ENCODE measurements at regions not wholly inside any gene's neighbourhood (a gene's known extent, or its start where the extent isn't known, plus 50 kb on each side); places are given as distances from the start of the nearest gene placed in this dataset.

GRCh38 chr3:63167113-63167512 lies 111.0 kb upstream of the SYNPR start:
- Histone ChIP-seq H3K79me2 (ENCODE audit: low read length) (no peaks in the 10 kb centered on the region), H3F3A (ENCODE audit: low read length, unreplicated experiment) (no peaks in the 10 kb centered on the region), H3K36me3 (ENCODE audit: low read depth, low read length) (no peaks in the 10 kb centered on the region), H3K4me1 (ENCODE audit: insufficient read depth, low read length) (no peaks in the 10 kb centered on the region), H3K4me3 (ENCODE audit: low read length) (no peak overlapping the region), H3K4me2 (ENCODE audit: low read length) (no peak overlapping the region), H3K27me3 (ENCODE audit: low read length) (no peaks in the 10 kb centered on the region), H2AFZ (ENCODE audit: low read length) (no peak overlapping the region), H3K9me2 (replicated peaks; ENCODE audit: low read length) (no peaks in the 10 kb centered on the region), H4K20me1 (ENCODE audit: low read length) (no peaks in the 10 kb centered on the region), H3K9ac (ENCODE audit: low read length) (no peak overlapping the region), H3K27ac (ENCODE audit: low read length) (no peak overlapping the region), H3K9me3 (ENCODE audit: low read length) (peaks cover 10% of the 10 kb centered on the region)
- ATAC-seq (no peak), DNase-seq (no peak)
- intact Hi-C loops (cut with micrococcal nuclease), result no loop called here
- no TSS peak for BruUV-seq (replicated peaks)
- ChIA-PET CTCF (no interaction called here), POLR2A (ENCODE audit: unreplicated experiment) (no interaction called here)
- TF ChIP-seq EZH2phosphoT487 (IDR thresholded peaks at IDR 0.05; ENCODE audit: borderline replicate concordance, low read length) (no peak), EZH2 (IDR thresholded peaks at IDR 0.05; ENCODE audit: low read length, unreplicated experiment) (no peak)
- TF ChIP-seq, protein P1, sequence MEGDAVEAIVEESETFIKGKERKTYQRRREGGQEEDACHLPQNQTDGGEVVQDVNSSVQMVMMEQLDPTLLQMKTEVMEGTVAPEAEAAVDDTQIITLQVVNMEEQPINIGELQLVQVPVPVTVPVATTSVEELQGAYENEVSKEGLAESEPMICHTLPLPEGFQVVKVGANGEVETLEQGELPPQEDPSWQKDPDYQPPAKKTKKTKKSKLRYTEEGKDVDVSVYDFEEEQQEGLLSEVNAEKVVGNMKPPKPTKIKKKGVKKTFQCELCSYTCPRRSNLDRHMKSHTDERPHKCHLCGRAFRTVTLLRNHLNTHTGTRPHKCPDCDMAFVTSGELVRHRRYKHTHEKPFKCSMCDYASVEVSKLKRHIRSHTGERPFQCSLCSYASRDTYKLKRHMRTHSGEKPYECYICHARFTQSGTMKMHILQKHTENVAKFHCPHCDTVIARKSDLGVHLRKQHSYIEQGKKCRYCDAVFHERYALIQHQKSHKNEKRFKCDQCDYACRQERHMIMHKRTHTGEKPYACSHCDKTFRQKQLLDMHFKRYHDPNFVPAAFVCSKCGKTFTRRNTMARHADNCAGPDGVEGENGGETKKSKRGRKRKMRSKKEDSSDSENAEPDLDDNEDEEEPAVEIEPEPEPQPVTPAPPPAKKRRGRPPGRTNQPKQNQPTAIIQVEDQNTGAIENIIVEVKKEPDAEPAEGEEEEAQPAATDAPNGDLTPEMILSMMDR (conservative IDR thresholded peaks at IDR 0.05; ENCODE audit: low read depth, low read length), result no peak

- H3K9ac ChIP-seq (ENCODE audit: low read length), result no peak overlapping the region
- ChIA-PET POLR2A (ENCODE audit: unreplicated experiment) (no interaction called here), CTCF (no interaction called here)
- TF ChIP-seq, protein P1 (conservative IDR thresholded peaks at IDR 0.05; ENCODE audit: low read depth, low read length), result no peak
- TF ChIP-seq EZH2 (IDR thresholded peaks at IDR 0.05; ENCODE audit: low read length, unreplicated experiment) (no peak), EZH2phosphoT487 (IDR thresholded peaks at IDR 0.05; ENCODE audit: borderline replicate concordance, low read length) (no peak)
- DNase-seq, result no peak
- H3K9me3 ChIP-seq (ENCODE audit: low read length), result peaks cover 10% of the 10 kb centered on the region
- no peak overlapping the region for H3K4me2 ChIP-seq (ENCODE audit: low read length)
- ATAC-seq, result no peak
- H3K27me3 ChIP-seq (ENCODE audit: low read length), result no peaks in the 10 kb centered on the region
- no peaks in the 10 kb centered on the region for H3K9me2 ChIP-seq (replicated peaks; ENCODE audit: low read length)
- H2AFZ ChIP-seq (ENCODE audit: low read length), result no peak overlapping the region
- no peaks in the 10 kb centered on the region for H3K4me1 ChIP-seq (ENCODE audit: insufficient read depth, low read length)
- intact Hi-C loops (cut with micrococcal nuclease), result no loop called here
- BruUV-seq (replicated peaks), result no TSS peak
- no peaks in the 10 kb centered on the region for H3F3A ChIP-seq (ENCODE audit: low read length, unreplicated experiment)
- no peak overlapping the region for H3K4me3 ChIP-seq (ENCODE audit: low read length)
- no peaks in the 10 kb centered on the region for H3K79me2 ChIP-seq (ENCODE audit: low read length)
- no peaks in the 10 kb centered on the region for H3K36me3 ChIP-seq (ENCODE audit: low read depth, low read length)
- no peak overlapping the region for H3K27ac ChIP-seq (ENCODE audit: low read length)
- H4K20me1 ChIP-seq (ENCODE audit: low read length), result no peaks in the 10 kb centered on the region
These were observed 109.9 kb upstream of the SYNPR start for GRCh38 chr3:63168179-63168578.

- no peak overlapping the region for H3K27ac ChIP-seq (ENCODE audit: low read length)
- H3K9me3 ChIP-seq (ENCODE audit: low read length), result peaks cover 7% of the 10 kb centered on the region; the same call in 1 of the 2 replicates
- H3K27me3 ChIP-seq (ENCODE audit: low read length), result no peaks in the 10 kb centered on the region
- H3K79me2 ChIP-seq (ENCODE audit: low read length), result no peaks in the 10 kb centered on the region
- H3K9me2 ChIP-seq (replicated peaks; ENCODE audit: low read length), result no peaks in the 10 kb centered on the region
- TF ChIP-seq EZH2 (IDR thresholded peaks at IDR 0.05; ENCODE audit: low read length, unreplicated experiment) (no peak), EZH2phosphoT487 (IDR thresholded peaks at IDR 0.05; ENCODE audit: borderline replicate concordance, low read length) (no peak)
- TF ChIP-seq, protein P1 (conservative IDR thresholded peaks at IDR 0.05; ENCODE audit: low read depth, low read length), result no peak
- ChIA-PET CTCF (no interaction called here), POLR2A (ENCODE audit: unreplicated experiment) (no interaction called here)
- no peaks in the 10 kb centered on the region for H4K20me1 ChIP-seq (ENCODE audit: low read length)
- no peaks in the 10 kb centered on the region for H3F3A ChIP-seq (ENCODE audit: low read length, unreplicated experiment)
- intact Hi-C loops (cut with micrococcal nuclease), result no loop called here
- H3K4me1 ChIP-seq (ENCODE audit: insufficient read depth, low read length), result no peaks in the 10 kb centered on the region
- no peaks in the 10 kb centered on the region for H3K36me3 ChIP-seq (ENCODE audit: low read depth, low read length)
- no peak overlapping the region for H2AFZ ChIP-seq (ENCODE audit: low read length)
- no TSS peak for BruUV-seq (replicated peaks)
- ATAC-seq, result no peak
- no peak for DNase-seq
- no peak overlapping the region for H3K9ac ChIP-seq (ENCODE audit: low read length)
- no peak overlapping the region for H3K4me2 ChIP-seq (ENCODE audit: low read length)
- H3K4me3 ChIP-seq (ENCODE audit: low read length), result no peak overlapping the region
These were observed 98.1 kb upstream of the SYNPR start for GRCh38 chr3:63179862-63180522.

All from PC-3 (cell line).